A673 (cell line): ENCODE measurements at regions not wholly inside any gene's neighbourhood (a gene's known extent, or its start where the extent isn't known, plus 50 kb on each side); places are given as distances from the start of the nearest gene placed in this dataset.

Experiments used
- BruUV-seq: library from RNA; stranded (reverse); fragments of 400-500 nt; replicated peaks from 2 replicates; lab custom pipeline; 2021; lab: Mats Ljungman, UMichigan
- CTCF ChIA-PET: fragments of 300-600 bp; sonication (Branson Sonifier 250); formaldehyde crosslinking; loops from one replicate; lab custom pipeline; 2022; ENCODE audit warnings: antibody characterized with exemption; lab: Charles Lee
- POLR2A ChIA-PET: fragments of 300-600 bp; sonication (Branson Sonifier 250); formaldehyde crosslinking; loops from one replicate; lab custom pipeline; 2022; ENCODE audit warnings: antibody characterized with exemption; ENCODE audit not compliant: low non-redundant PET; lab: Charles Lee
- DNase-seq: peaks from one replicate; pipeline ENCODE4 v3.0.0-alpha.2; 2015; ENCODE audit warnings: low spot score
- H3K27ac ChIP-seq: fragments of 200-600 bp; sonication (generic); 2 replicates; pipeline ENCODE4 v1.5.1; 2016; ENCODE audit warnings: mixed run types, low read depth, mild to moderate bottlenecking, mixed read lengths, antibody characterized with exemption, low read length; ENCODE audit not compliant: poor library complexity, severe bottlenecking
- H3K27me3 ChIP-seq: fragments of 200-600 bp; sonication (generic); replicated peaks from 2 replicates; pipeline ENCODE4 v1.6.1; 2017; ENCODE audit warnings: mixed run types, low read depth, mild to moderate bottlenecking, mixed read lengths, antibody characterized with exemption, low read length; ENCODE audit not compliant: insufficient read depth, poor library complexity
- H3K36me3 ChIP-seq: fragments of 200-600 bp; sonication (generic); 2 replicates; pipeline ENCODE4 v1.6.1; 2016; ENCODE audit warnings: mixed run types, mild to moderate bottlenecking, mixed read lengths, antibody characterized with exemption, low read length; ENCODE audit not compliant: insufficient read depth, poor library complexity, severe bottlenecking
- H3K4me1 ChIP-seq: fragments of 200-600 bp; sonication (generic); 2 replicates; pipeline ENCODE4 v1.6.1; 2017; ENCODE audit warnings: mixed run types, mild to moderate bottlenecking, mixed read lengths, antibody characterized with exemption, low read length; ENCODE audit not compliant: insufficient read depth, poor library complexity, severe bottlenecking
- H3K4me3 ChIP-seq: fragments of 200-600 bp; sonication (generic); 2 replicates; pipeline ENCODE4 v1.5.1; 2016; ENCODE audit warnings: low read depth, mixed run types, mild to moderate bottlenecking, mixed read lengths, low read length; ENCODE audit not compliant: poor library complexity, severe bottlenecking
- H3K9me3 ChIP-seq: fragments of 200-600 bp; sonication (generic); 2 replicates; pipeline ENCODE4 v1.6.1; 2016; ENCODE audit warnings: mixed run types, low read depth, mild to moderate bottlenecking, mixed read lengths, antibody characterized with exemption, low read length; ENCODE audit not compliant: poor library complexity, severe bottlenecking
- EZH2 ChIP-seq: fragments of 200-600 bp; sonication (generic); IDR thresholded peaks from 2 replicates; pipeline ENCODE4 v1.6.1; 2017; ENCODE audit warnings: borderline replicate concordance, low read depth, mild to moderate bottlenecking, mixed read lengths, antibody characterized with exemption, low read length; ENCODE audit not compliant: poor library complexity, severe bottlenecking
- intact Hi-C: fragments of 100-400 bp; cut with micrococcal nuclease; formaldehyde crosslinking; loops from one replicate; pipeline ENCODE4 v1.10.0; 2022; ENCODE audit not compliant: unreplicated experiment
- TF ChIP-seq, protein P1 (sequence below): fragments of 300-800, 200-600 bp; sonication (generic); conservative IDR thresholded peaks from 2 replicates; pipeline ENCODE4 v1.5.1; 2017; ENCODE audit warnings: low read depth, mild to moderate bottlenecking, antibody characterized with exemption, low read length, moderate library complexity, mixed read lengths

DNA sequence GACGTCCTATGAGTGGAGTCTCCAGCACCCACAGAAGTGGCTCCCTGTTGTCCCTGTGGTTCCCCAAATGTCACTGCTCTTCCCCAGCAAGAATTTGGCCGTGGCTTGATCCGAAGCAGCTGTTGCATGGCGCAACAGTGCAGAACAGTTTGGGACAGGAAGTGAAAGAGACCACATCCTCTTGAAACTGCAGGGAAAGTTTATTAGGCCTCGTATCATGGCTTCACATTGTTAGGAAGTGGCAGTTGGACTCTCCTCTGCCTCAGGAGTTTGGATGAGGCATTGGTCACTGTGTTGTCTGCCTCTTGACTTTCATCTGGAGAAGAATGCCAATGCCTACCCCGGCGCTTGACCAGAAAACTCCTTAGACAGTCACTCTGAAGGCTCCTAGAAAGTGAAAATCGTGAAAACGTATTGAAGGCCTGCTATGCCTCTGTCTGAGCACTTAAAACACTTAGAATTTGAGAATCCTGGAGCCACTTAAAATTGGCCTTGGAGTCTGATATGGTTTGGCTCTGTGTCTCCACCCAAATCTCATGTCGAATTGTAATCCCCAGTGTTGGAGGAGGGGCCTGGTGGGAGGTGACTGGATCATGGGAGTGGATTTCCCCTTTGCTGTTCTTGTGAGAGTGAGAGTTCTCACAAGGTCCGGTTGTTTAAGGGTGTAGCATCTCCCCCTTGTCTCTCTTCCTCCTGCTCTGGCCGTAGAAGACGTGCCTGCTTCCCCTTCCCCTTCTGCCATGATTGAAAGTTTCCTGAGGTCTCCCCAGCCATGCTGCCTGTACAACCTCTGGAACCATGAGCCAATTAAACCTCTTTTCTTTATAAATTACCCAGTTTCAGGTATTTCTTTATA is 334.9 kb upstream of the JARID2 start:
- H3K27ac ChIP-seq, result no peak overlapping the region
- peak; percentile 33 for DNase-seq
- intact Hi-C loops, result no loop called here
- BruUV-seq, result no TSS peak
- ChIA-PET CTCF (no interaction called here), POLR2A (no interaction called here)
- peaks cover 12% of the 10 kb centered on the region for H3K4me1 ChIP-seq
- H3K27me3 ChIP-seq, result no peaks in the 10 kb centered on the region
- H3K4me3 ChIP-seq, result no peak overlapping the region
- no peak for TF ChIP-seq EZH2
- TF ChIP-seq, protein P1, sequence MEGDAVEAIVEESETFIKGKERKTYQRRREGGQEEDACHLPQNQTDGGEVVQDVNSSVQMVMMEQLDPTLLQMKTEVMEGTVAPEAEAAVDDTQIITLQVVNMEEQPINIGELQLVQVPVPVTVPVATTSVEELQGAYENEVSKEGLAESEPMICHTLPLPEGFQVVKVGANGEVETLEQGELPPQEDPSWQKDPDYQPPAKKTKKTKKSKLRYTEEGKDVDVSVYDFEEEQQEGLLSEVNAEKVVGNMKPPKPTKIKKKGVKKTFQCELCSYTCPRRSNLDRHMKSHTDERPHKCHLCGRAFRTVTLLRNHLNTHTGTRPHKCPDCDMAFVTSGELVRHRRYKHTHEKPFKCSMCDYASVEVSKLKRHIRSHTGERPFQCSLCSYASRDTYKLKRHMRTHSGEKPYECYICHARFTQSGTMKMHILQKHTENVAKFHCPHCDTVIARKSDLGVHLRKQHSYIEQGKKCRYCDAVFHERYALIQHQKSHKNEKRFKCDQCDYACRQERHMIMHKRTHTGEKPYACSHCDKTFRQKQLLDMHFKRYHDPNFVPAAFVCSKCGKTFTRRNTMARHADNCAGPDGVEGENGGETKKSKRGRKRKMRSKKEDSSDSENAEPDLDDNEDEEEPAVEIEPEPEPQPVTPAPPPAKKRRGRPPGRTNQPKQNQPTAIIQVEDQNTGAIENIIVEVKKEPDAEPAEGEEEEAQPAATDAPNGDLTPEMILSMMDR, result no peak
- H3K36me3 ChIP-seq, result no peaks in the 10 kb centered on the region
- no peaks in the 10 kb centered on the region for H3K9me3 ChIP-seq

- no peak overlapping the region for H3K27ac ChIP-seq
- no peak overlapping the region for H3K4me3 ChIP-seq
- H3K36me3 ChIP-seq, result no peaks in the 10 kb centered on the region
- ChIA-PET CTCF (interaction anchor here (0.5 kb wide), 1 partner anchor 27 kb away, joined by 8 read pairs; no protein-coding TSS in a partner anchor), POLR2A (no interaction called here)
- TF ChIP-seq, protein P1, result no peak
- no peak for TF ChIP-seq EZH2
- intact Hi-C loops, result no loop called here
- no peak for DNase-seq
- H3K4me1 ChIP-seq, result peaks cover 12% of the 10 kb centered on the region
- BruUV-seq, result no TSS peak
- H3K9me3 ChIP-seq, result no peaks in the 10 kb centered on the region
- H3K27me3 ChIP-seq, result no peaks in the 10 kb centered on the region
These were observed 333.6 kb upstream of the JARID2 start for GRCh38 chr6:14912226-14912625.

DNA sequence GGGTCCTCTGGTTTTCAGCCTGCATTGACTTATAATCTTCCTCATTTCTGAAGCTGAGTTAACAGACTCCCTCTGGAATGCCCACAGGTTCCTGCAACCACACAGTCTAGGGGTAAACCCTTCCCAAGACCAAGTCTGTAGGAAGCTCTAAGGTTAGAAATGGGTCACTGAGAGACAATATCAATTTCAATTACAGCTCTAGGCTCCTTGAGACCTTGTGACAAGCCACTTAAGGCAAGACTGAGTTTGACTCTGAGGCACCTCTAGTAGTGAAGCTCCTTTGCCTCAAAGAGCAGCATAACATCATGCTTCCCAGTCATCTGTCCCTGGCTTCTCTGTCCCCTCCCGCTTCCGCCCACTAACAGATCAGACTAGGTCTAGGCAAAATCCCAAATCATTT is 333.2 kb upstream of the JARID2 start:
- no peaks in the 10 kb centered on the region for H3K36me3 ChIP-seq
- BruUV-seq, result no TSS peak
- CTCF ChIA-PET, result no interaction called here
- TF ChIP-seq EZH2, result no peak
- TF ChIP-seq, protein P1, result no peak
- no peaks in the 10 kb centered on the region for H3K27me3 ChIP-seq
- H3K4me1 ChIP-seq, result peaks cover 12% of the 10 kb centered on the region
- no peak overlapping the region for H3K4me3 ChIP-seq
- POLR2A ChIA-PET, result no interaction called here
- DNase-seq, result no peak
- H3K27ac ChIP-seq, result no peak overlapping the region
- intact Hi-C loops, result no loop called here
- H3K9me3 ChIP-seq, result no peaks in the 10 kb centered on the region
